GM12878 (cell line): ENCODE measurements at regions not wholly inside any gene's neighbourhood (a gene's known extent, or its start where the extent isn't known, plus 50 kb on each side); places are given as distances from the start of the nearest gene placed in this dataset.

Source experiments
- ATAC-seq: fragments of 200-7000 bp; cut with Tn5 transposase; 3 replicates; pipeline ENCODE4 v1.9.1; 2020; ENCODE audit warnings: mild to moderate bottlenecking, moderate library complexity
- BruUV-seq: library from RNA; stranded (reverse); fragments of 400-500 nt; replicated peaks from 2 replicates; lab custom pipeline; 2021; lab: Mats Ljungman, UMichigan
- CTCF ChIA-PET: fragments of 300-600 bp; sonication (Branson Sonifier 250); formaldehyde crosslinking; extraction: SDS; loops from one replicate; lab custom pipeline; 2021; ENCODE audit warnings: inconsistent platforms; lab: Yijun Ruan, JAX
- POLR2A ChIA-PET: fragments of 350-600 bp; formaldehyde crosslinking; extraction: SDS; loops from one replicate; lab custom pipeline; 2021; ENCODE audit warnings: inconsistent platforms; lab: Charles Lee
- RAD21 ChIA-PET: fragments of 300-600 bp; sonication (Branson Sonifier 250); formaldehyde crosslinking; loops from one replicate; lab custom pipeline; 2023; ENCODE audit warnings: antibody characterized with exemption; ENCODE audit not compliant: unreplicated experiment; lab: Charles Lee
- SMC1A ChIA-PET: fragments of 300-600 bp; sonication (Branson Sonifier 250); formaldehyde crosslinking; loops from one replicate; lab custom pipeline; 2023; ENCODE audit not compliant: unreplicated experiment, uncharacterized antibody; lab: Charles Lee
- DNase-seq: peaks from one replicate; pipeline ENCODE4 v3.0.0-alpha.2; 2011; ENCODE audit warnings: low read depth, low spot score
- FAIRE-seq: peaks from 3 replicates; lab custom pipeline; 2011; peaks lifted over from hg19 to GRCh38; lab: Jason Lieb, UNC
- H2AFZ ChIP-seq: 2 replicates; pipeline ENCODE4 v1.6.0; 2011; ENCODE audit warnings: low read depth, low read length, control low read depth; ENCODE audit not compliant: control insufficient read depth
- H3K27ac ChIP-seq: 2 replicates; pipeline ENCODE4 v1.5.1; 2011; ENCODE audit warnings: control low read depth; ENCODE audit not compliant: control insufficient read depth, insufficient read depth
- H3K27me3 ChIP-seq, 2 experiments: replicated peaks in 1 of 2; 2 replicates each; pipeline versions ENCODE4 v1.6.0 to v1.6.1; 2011; ENCODE audit warnings: low read length in 1 of 2; ENCODE audit not compliant: control insufficient read depth in 2 of 2, insufficient read depth in 2 of 2
- H3K36me3 ChIP-seq, 2 experiments: 2 replicates each; pipeline ENCODE4 v1.5.1; 2011; ENCODE audit warnings: low read length in 1 of 2; ENCODE audit not compliant: control insufficient read depth in 2 of 2, insufficient read depth in 2 of 2
- H3K4me1 ChIP-seq: 2 replicates; pipeline ENCODE4 v1.6.1; 2011; ENCODE audit warnings: mild to moderate bottlenecking, low read length, moderate library complexity, mixed read lengths; ENCODE audit not compliant: control insufficient read depth, insufficient read depth
- H3K4me2 ChIP-seq: 2 replicates; pipeline ENCODE4 v1.6.0; 2011; ENCODE audit warnings: control low read depth; ENCODE audit not compliant: control insufficient read depth, insufficient read depth
- H3K4me3 ChIP-seq: fragments of 200-600 bp; sonication (generic); 2 replicates; pipeline ENCODE4 v1.5.1; 2016
- H3K79me2 ChIP-seq: 2 replicates; pipeline ENCODE4 v1.6.0; 2011; ENCODE audit warnings: low read length; ENCODE audit not compliant: control insufficient read depth, insufficient read depth
- H3K9ac ChIP-seq: 2 replicates; pipeline ENCODE4 v1.8.0; 2011; ENCODE audit warnings: low read length, control low read depth, mixed read lengths; ENCODE audit not compliant: control insufficient read depth, insufficient read depth
- H3K9me3 ChIP-seq: replicated peaks from 3 replicates; pipeline ENCODE4 v1.5.1; 2011; ENCODE audit warnings: mild to moderate bottlenecking, low read length; ENCODE audit not compliant: control insufficient read depth, insufficient read depth
- H4K20me1 ChIP-seq: 2 replicates; pipeline ENCODE4 v1.6.0; 2011; ENCODE audit not compliant: control insufficient read depth, insufficient read depth
- CBX5 ChIP-seq: sonication (generic); IDR thresholded peaks from 2 replicates; pipeline ENCODE4 v1.6.1; 2016; ENCODE audit warnings: low read depth, moderate library complexity, mild to moderate bottlenecking, inconsistent platforms
- HDAC2 ChIP-seq: fragments of 200-600 bp; sonication (generic); IDR thresholded peaks from 2 replicates; pipeline ENCODE4 v1.6.1; 2017
- NBN ChIP-seq: fragments of 450-650 bp; IDR thresholded peaks from 2 replicates; pipeline ENCODE4 v1.6.1; 2016
- POLR2A ChIP-seq: IDR thresholded peaks from 2 replicates; pipeline ENCODE4 v1.6.1; 2011; ENCODE audit warnings: low read depth, mild to moderate bottlenecking, low read length
- RFX5 ChIP-seq: IDR thresholded peaks from 2 replicates; pipeline ENCODE4 v1.6.1; 2011; ENCODE audit warnings: low read depth, low read length, improper control_type of control experiment
- RUNX3 ChIP-seq: IDR thresholded peaks from 2 replicates; pipeline ENCODE4 v1.6.1; 2012; ENCODE audit warnings: low read length, inconsistent platforms
- SPI1 ChIP-seq: IDR thresholded peaks from 2 replicates; pipeline ENCODE4 v1.6.1; 2011; ENCODE audit warnings: low read depth, mild to moderate bottlenecking, low read length, moderate library complexity, borderline replicate concordance; ENCODE audit not compliant: insufficient read depth
- WGBS: methylation state at CpG from one replicate; pipeline ENCODE4 v1.1.6; 2016; ENCODE audit warnings: low lambda C conversion rate; ENCODE audit not compliant: insufficient replicate concordance, insufficient coverage; ENCODE audit errors: missing lambda C conversion rate; 5-methylcytosine and 5-hydroxymethylcytosine counted together
- in situ Hi-C: fragments of 300-500 bp; cut with MboI; formaldehyde crosslinking; loops from 9 replicates; pipeline ENCODE4 v1.14.3; 2018; ENCODE audit warnings: mixed read lengths
- intact Hi-C: fragments of 100-400 bp; cut with micrococcal nuclease; formaldehyde crosslinking; loops from one replicate; pipeline ENCODE4 v1.14.2; 2022; ENCODE audit not compliant: unreplicated experiment
- TF ChIP-seq, protein P1 (sequence below): fragments of 450-650 bp; IDR thresholded peaks from 2 replicates; pipeline ENCODE4 v1.6.1; 2018; ENCODE audit warnings: mild to moderate bottlenecking, low read depth, moderate library complexity; ENCODE audit not compliant: partially characterized antibody

DNA sequence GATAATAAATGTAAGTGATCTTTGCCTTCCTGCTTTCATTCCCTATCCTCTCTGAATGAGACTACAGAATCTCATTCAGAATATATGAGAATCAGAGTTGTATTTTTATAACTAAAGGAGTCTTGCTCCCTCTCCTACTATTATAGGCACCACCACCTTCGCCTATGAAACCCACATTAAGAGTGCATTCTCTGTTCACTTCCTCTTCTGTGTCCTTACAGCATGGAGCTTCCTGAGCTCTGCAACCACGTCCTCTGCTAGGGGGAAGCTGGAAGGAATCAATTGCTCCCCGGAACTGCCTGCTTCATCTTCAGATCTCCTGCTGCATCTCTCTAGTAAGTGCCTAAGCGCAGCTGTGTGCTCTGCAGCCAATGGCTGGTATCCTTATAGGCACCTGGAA lies 820.7 kb downstream of the GRID1 start:
- SMC1A ChIA-PET = no interaction called here
- FAIRE-seq (no peak), DNase-seq (no peak), ATAC-seq (no peak)
- POLR2A ChIA-PET = no interaction called here
- Histone ChIP-seq H3K4me3 (no peak overlapping the region), H3K79me2 (no peaks in the 10 kb centered on the region), H3K4me2 (no peak overlapping the region), H3K9me3 (no peaks in the 10 kb centered on the region), H3K27me3 (no peaks in the 10 kb centered on the region), H3K9ac (no peak overlapping the region), H2AFZ (no peak overlapping the region), H3K36me3 (no peaks in the 10 kb centered on the region), H3K27ac (no peak overlapping the region), H4K20me1 (no peaks in the 10 kb centered on the region), H3K4me1 (no peaks in the 10 kb centered on the region; the same call in 1 of the 2 replicates)
- intact Hi-C loops = loop anchor here (5.0 kb wide), 1 partner anchor 826 kb away; no protein-coding TSS in a partner anchor
- 11% methylated on average over 4 of the region's 4 CpGs for WGBS
- in situ Hi-C loops = loop anchor here (10.0 kb wide), 1 partner anchor 829 kb away; no protein-coding TSS in a partner anchor
- no peak for TF ChIP-seq RFX5
- TF ChIP-seq RUNX3 = 0 out of 2 replicates have a peak, but pooled peaks have one; percentile 13
- peak; percentile 65; the same call in 1 of the 2 replicates for TF ChIP-seq SPI1
- CTCF ChIA-PET = no interaction called here
- RAD21 ChIA-PET = interaction anchor here (0.6 kb wide), 1 partner anchor 52 kb away, joined by 3 read pairs; no protein-coding TSS in a partner anchor
- BruUV-seq = no TSS peak

DNA sequence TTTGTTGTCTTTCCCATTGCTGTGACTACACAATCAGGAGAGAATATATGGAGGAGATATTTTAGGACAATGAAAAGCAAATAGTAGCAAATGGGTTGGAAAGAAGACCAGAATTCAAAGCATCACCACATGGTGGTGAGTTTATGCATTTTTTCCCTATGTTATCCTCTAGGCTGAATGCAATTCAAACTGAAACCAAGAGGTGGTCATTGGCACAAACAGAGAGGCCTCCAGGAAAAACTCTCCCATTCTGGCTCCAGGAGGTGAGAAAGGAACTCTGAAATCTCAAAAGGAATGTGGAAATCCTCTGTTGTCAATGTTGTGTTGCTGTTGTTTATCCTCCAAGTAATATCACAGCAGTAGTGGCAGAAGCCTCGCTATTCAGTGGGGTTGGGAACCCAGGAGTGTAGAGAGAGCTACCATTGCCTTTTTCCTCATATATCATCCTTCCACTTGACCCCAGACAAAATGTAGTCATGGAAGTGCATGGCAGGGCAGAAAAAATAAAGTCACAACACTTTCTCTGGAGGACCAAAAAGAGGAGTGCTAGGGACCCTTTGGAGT lies 819.1 kb downstream of the GRID1 start:
- TF ChIP-seq, protein P1, sequence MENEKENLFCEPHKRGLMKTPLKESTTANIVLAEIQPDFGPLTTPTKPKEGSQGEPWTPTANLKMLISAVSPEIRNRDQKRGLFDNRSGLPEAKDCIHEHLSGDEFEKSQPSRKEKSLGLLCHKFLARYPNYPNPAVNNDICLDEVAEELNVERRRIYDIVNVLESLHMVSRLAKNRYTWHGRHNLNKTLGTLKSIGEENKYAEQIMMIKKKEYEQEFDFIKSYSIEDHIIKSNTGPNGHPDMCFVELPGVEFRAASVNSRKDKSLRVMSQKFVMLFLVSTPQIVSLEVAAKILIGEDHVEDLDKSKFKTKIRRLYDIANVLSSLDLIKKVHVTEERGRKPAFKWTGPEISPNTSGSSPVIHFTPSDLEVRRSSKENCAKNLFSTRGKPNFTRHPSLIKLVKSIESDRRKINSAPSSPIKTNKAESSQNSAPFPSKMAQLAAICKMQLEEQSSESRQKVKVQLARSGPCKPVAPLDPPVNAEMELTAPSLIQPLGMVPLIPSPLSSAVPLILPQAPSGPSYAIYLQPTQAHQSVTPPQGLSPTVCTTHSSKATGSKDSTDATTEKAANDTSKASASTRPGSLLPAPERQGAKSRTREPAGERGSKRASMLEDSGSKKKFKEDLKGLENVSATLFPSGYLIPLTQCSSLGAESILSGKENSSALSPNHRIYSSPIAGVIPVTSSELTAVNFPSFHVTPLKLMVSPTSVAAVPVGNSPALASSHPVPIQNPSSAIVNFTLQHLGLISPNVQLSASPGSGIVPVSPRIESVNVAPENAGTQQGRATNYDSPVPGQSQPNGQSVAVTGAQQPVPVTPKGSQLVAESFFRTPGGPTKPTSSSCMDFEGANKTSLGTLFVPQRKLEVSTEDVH = no peak
- TF ChIP-seq NBN (no peak), POLR2A (no peak), CBX5 (no peak), HDAC2 (no peak)
- TF ChIP-seq, all 136 proteins: peak for 0
- no peak overlapping the region for H3K4me3 ChIP-seq
- DNase-seq (no peak), FAIRE-seq (no peak), ATAC-seq (no peak)
- ChIA-PET SMC1A (interaction anchor here (1.1 kb wide), 1 partner anchor 11 kb away, joined by 3 read pairs; no protein-coding TSS in a partner anchor), RAD21 (no interaction called here), CTCF (no interaction called here), POLR2A (no interaction called here)
- H3K9me3 ChIP-seq = no peaks in the 10 kb centered on the region
- no peaks in the 10 kb centered on the region for H3K27me3 ChIP-seq
- no peaks in the 10 kb centered on the region for H3K79me2 ChIP-seq
- no peaks in the 10 kb centered on the region for H4K20me1 ChIP-seq
- H3K36me3 ChIP-seq = no peaks in the 10 kb centered on the region
- no peak overlapping the region for H3K27ac ChIP-seq
- intact Hi-C loops (loop anchor here (5.0 kb wide), 1 partner anchor 825 kb away; no protein-coding TSS in a partner anchor), in situ Hi-C loops (loop anchor here (10.0 kb wide), 1 partner anchor 827 kb away; no protein-coding TSS in a partner anchor)
- no peaks in the 10 kb centered on the region; the same call in 1 of the 2 replicates for H3K4me1 ChIP-seq
- 0% methylated on average over 1 of the region's 1 CpG for WGBS
- H3K9ac ChIP-seq = no peak overlapping the region
- BruUV-seq = no TSS peak
- no peak overlapping the region for H3K4me2 ChIP-seq
- no peak overlapping the region for H2AFZ ChIP-seq
